ENCODE measurements at regions not wholly inside any gene's neighbourhood (a gene's known extent, or its start where the extent isn't known, plus 50 kb on each side); places are given as distances from the start of the nearest gene placed in this dataset.

DNA sequence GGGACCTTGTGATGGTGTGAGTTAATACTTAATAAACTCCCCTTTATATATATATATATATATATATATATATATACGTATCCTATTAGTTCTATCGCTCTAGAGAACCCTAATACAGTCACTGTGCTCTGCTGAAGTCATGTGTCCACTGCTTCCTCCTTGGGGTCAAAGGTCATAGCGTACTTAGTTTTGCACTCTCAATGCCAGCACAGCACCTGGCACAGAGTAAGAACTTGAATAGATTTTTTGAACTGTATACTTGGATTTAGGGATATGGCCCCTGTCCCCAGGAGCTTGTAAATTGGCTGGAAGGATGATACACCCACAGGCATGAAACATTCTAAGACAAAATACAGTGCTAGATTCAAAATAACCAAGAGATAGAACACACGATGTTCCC is 58.9 kb upstream of the PLXNA4 start:
- Histone ChIP-seq H3K9me3 (ENCODE audit: control insufficient read depth in 5 of 5, low read length in 5 of 5) (no peaks in the 10 kb centered on the region), H3K4me1 (ENCODE audit: control insufficient read depth in 5 of 5, insufficient read depth in 5 of 5, low read length in 5 of 5) (no peaks in the 10 kb centered on the region), H3K36me3 (ENCODE audit: control insufficient read depth in 5 of 5, insufficient read depth in 5 of 5, low read length in 5 of 5) (no peaks in the 10 kb centered on the region), H3K4me3 (ENCODE audit: low read depth in 1 of 5, low read length in 5 of 5) (no peak overlapping the region), H3K9ac (ENCODE audit: low read length in 5 of 5) (no peak overlapping the region), H3K27ac (ENCODE audit: low read depth, low read length) (no peak overlapping the region), H3K27me3 (ENCODE audit: control insufficient read depth in 5 of 5, insufficient read depth in 4 of 5, low read length in 5 of 5) (peaks cover 0 to 4% (median 0%) of the 10 kb centered on the region in 5 donors)

DNA sequence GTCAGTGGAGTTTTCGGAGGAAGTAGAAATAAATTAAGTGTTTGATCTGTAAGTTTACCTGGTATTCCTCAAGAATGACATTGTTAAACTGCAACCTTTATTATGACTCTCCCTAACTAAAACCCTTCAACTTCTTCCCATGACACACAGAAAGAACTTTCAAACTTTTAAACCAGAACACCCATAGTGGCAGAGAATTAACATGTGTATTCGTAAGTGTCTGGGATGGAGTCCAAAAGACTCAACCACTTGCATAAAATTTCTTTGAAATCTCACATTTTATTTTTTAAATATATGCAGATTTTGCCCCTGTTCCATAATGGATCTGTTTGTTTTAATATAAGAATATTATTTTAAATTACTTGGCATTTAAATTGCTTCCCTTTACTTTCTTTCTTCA is 54.6 kb upstream of the PLXNA4 start:
- Histone ChIP-seq H3K4me3 (ENCODE audit: low read depth in 1 of 5, low read length in 5 of 5) (no peak overlapping the region), H3K9ac (ENCODE audit: low read length in 5 of 5) (no peak overlapping the region), H3K9me3 (ENCODE audit: control insufficient read depth in 5 of 5, low read length in 5 of 5) (no peaks in the 10 kb centered on the region), H3K36me3 (ENCODE audit: control insufficient read depth in 5 of 5, insufficient read depth in 5 of 5, low read length in 5 of 5) (no peaks in the 10 kb centered on the region), H3K27ac (ENCODE audit: low read depth, low read length) (no peak overlapping the region), H3K27me3 (ENCODE audit: control insufficient read depth in 5 of 5, insufficient read depth in 4 of 5, low read length in 5 of 5) (peaks cover 0 to 4% (median 0%) of the 10 kb centered on the region in 5 donors), H3K4me1 (ENCODE audit: control insufficient read depth in 5 of 5, insufficient read depth in 5 of 5, low read length in 5 of 5) (no peaks in the 10 kb centered on the region)

Measured in subcutaneous abdominal adipose tissue (tissue), 5 donors.